H1 (cell line): ENCODE measurements at regions not wholly inside any gene's neighbourhood (a gene's known extent, or its start where the extent isn't known, plus 50 kb on each side); places are given as distances from the start of the nearest gene placed in this dataset.

Experiments used
- CBX8 ChIP-seq: fragments of 300-800, 300-1000 bp; sonication (generic); IDR thresholded peaks from 2 replicates; pipeline ENCODE4 v1.7.1; 2016; ENCODE audit warnings: low read depth, low read length, borderline replicate concordance
- CHD7 ChIP-seq: fragments of 300-600 bp; sonication (generic); IDR thresholded peaks from 2 replicates; pipeline ENCODE4 v1.7.1; 2012; ENCODE audit warnings: low read length, moderate library complexity, mild to moderate bottlenecking, inconsistent platforms; ENCODE audit not compliant: insufficient replicate concordance
- EP300 ChIP-seq, 2 experiments: IDR thresholded peaks; 1 replicate in 1 of 2; 2 replicates in 1 of 2; pipeline ENCODE4 v1.6.1; 2011 to 2012; ENCODE audit warnings: low read depth in 2 of 2, low read length in 2 of 2, mild to moderate bottlenecking in 2 of 2, borderline replicate concordance in 1 of 2, inconsistent platforms in 1 of 2, moderate library complexity in 1 of 2
- HDAC2 ChIP-seq, 2 experiments: fragments of 300-600 bp in 1 of 2; sonication (generic) in 1 of 2; IDR thresholded peaks; 2 replicates each; pipeline ENCODE4 v1.6.1; 2011 to 2012; ENCODE audit warnings: low read depth in 2 of 2, low read length in 2 of 2, mild to moderate bottlenecking in 2 of 2, moderate library complexity in 2 of 2, borderline replicate concordance in 1 of 2, inconsistent platforms in 1 of 2
- HDAC6 ChIP-seq: IDR thresholded peaks from one replicate; pipeline ENCODE4 v1.7.1; 2012; ENCODE audit warnings: low read depth, mild to moderate bottlenecking, inconsistent platforms, low read length, moderate library complexity
- KDM4A ChIP-seq: IDR thresholded peaks from one replicate; pipeline ENCODE4 v1.7.1; 2012; ENCODE audit warnings: low read depth, mild to moderate bottlenecking, moderate library complexity, low read length, inconsistent platforms; ENCODE audit not compliant: severe bottlenecking
- KDM5A ChIP-seq: fragments of 200-600 bp; IDR thresholded peaks from 2 replicates; pipeline ENCODE4 v1.7.1; 2012; ENCODE audit warnings: mild to moderate bottlenecking, low read length, inconsistent platforms, mixed read lengths
- NANOG ChIP-seq: IDR thresholded peaks from 2 replicates; pipeline ENCODE4 v1.6.1; 2011; ENCODE audit warnings: low read length, low read depth, mild to moderate bottlenecking, inconsistent platforms; ENCODE audit not compliant: insufficient read depth, poor library complexity, severe bottlenecking
- POLR2AphosphoS5 ChIP-seq: IDR thresholded peaks from 2 replicates; pipeline ENCODE4 v1.6.1; 2011; ENCODE audit warnings: low read depth, low read length
- RXRA ChIP-seq: IDR thresholded peaks from 2 replicates; pipeline ENCODE4 v1.6.1; 2011; ENCODE audit warnings: low read depth, mild to moderate bottlenecking, low read length, moderate library complexity; ENCODE audit not compliant: insufficient read depth
- SIX5 ChIP-seq: IDR thresholded peaks from 2 replicates; pipeline ENCODE4 v1.6.1; 2011; ENCODE audit warnings: mild to moderate bottlenecking, low read depth, low read length
- ZNF274 ChIP-seq: IDR thresholded peaks from 2 replicates; pipeline ENCODE4 v1.7.0; 2012; ENCODE audit warnings: low read length, borderline replicate concordance; ENCODE audit errors: extremely low read depth

GRCh38 chr5:20536341-20536740, 548.3 kb upstream of the CDH18 start (continued):
- TF ChIP-seq CHD7 (no peak), EP300 (IDR thresholded peaks at IDR 0.05; ENCODE audit: borderline replicate concordance in 1 of 2, low read depth in 2 of 2, low read length in 2 of 2) (no peak), HDAC2 (IDR thresholded peaks at IDR 0.05; ENCODE audit: borderline replicate concordance in 1 of 2, low read depth in 2 of 2, low read length in 2 of 2) (no peak), HDAC6 (no peak), SIX5 (no peak), KDM5A (no peak), POLR2AphosphoS5 (no peak), ZNF274 (no peak), KDM4A (no peak), CBX8 (no peak), NANOG (no peak), RXRA (no peak)
